DMS 273 treated with DMSO at 0.1 percent for 48 hours (cell line): ENCODE measurements at regions not wholly inside any gene's neighbourhood (a gene's known extent, or its start where the extent isn't known, plus 50 kb on each side); places are given as distances from the start of the nearest gene placed in this dataset.
"Not testable (repeated sequence)": the region's sequence is repeated elsewhere in the genome, so short reads cannot be mapped to it uniquely, and the experiment has no call there.

Source experiments
- DNase-seq: peaks from one replicate; lab custom pipeline; 2025; lab: John Stamatoyannopoulos, UW

DNA sequence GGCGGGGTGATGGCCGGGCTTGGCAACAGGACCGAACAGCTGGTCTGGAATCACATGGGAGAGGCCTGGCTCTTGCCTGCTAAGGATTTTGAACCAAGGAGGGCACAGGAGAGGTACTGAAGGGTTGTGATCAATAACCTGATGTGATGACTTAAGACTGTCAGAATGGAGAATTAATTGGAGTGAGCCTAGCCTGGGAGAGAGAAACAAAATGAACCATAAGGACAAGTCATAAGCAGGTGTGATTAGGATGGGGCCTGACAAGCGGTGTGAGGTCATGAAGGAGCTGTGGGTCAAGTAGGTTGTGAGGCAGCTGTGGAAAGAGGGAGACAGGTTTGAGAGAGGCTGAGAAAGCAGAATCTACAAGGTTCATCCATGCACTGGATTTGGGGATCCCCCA is 104.6 kb downstream of the MED10 start:
- DNase-seq, result no peak

DNA sequence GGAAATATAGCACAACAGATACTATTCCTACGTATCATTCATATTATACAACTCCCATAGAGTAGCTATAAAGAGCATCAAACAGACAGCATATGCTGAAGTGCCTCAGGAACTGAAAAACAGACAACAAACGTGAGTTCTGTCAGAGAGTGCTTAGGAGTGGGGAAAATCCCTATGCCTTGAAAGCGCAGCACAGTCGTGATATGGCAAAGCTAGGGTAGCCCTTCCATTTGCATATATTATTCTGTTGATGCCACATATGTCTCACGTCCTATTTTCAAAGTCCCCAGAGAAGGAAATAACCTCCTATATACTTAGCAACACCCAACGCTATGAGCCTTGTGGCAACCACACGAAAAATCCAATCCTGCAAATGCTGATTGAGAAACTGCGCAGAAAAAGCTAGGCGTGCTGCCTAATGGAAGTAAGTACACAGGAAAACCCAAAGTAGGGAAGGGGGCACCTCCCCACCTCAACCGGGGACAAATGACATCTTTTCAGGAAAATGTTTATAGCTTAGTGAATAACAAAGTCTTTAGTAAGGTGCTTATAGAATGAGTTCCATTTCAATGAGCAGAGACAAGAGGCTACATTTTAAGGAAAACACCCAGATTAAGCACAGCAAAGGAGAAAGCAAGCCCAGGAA is 105.1 kb downstream of the MED10 start:
- no peak for DNase-seq

GRCh38 chr5:6269925-6270324 is 108.4 kb downstream of the MED10 start:
- no peak for DNase-seq

- no peak for DNase-seq
Measured at GRCh38 chr5:6266671-6267197, 111.6 kb downstream of the MED10 start.

DNA sequence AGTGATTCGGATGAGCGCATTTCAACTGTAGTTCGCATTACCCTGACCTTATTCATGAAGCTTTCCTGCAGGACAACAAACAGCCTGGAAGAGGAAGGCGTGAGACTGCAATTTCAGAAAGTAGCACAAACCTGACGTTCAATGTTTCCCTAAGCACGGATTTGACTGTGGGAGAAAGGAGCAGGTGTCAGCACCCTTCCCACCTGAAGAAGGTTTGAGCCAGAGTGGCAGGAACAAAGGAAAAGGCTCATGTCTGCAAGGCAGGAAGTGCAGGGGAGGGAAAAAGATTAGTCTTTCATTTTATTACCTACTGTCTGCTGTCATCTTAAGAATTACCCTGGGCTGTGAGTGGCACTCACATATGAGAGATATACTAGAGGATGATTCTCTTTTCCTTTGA is 114.0 kb downstream of the MED10 start:
- DNase-seq, result no peak

DNA sequence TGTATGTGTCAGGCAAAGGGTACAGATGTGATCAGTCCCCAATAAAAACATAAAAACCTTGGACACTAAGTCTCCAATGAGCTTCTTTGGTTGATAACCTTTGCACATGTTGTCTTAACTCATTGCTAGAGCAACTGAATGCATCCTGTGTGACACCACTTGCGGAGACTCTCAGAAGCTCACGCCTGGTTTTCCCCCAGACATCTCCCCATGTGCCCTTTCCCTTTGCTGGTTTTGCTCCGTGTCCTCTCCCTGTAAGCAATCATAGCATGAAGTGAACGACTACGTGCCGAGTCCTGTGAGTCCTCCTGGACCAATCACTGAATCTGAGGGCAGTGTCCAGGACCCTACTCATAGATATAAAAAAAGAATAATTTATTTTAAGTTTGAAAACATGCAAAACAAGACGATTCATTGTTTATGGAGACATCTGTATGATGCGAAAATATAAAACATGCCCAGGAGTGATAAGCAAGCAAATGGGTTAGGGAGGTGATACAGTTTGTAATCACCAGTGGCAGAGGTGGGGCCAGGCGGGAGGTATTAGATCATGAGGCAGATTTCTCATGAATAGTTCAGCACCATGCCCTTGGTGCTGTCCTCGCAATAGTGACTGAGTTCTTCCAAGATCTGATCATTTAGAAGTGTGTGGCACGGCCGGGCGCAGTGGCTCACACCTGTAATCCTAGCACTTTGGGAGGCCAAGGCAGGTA is 115.5 kb downstream of the MED10 start:
- DNase-seq, result no peak

GRCh38 chr5:6261668-6262067 is 116.7 kb downstream of the MED10 start:
- no peak for DNase-seq

- DNase-seq, result no peak
Measured at GRCh38 chr5:6261256-6261655, 117.1 kb downstream of the MED10 start.

DNA sequence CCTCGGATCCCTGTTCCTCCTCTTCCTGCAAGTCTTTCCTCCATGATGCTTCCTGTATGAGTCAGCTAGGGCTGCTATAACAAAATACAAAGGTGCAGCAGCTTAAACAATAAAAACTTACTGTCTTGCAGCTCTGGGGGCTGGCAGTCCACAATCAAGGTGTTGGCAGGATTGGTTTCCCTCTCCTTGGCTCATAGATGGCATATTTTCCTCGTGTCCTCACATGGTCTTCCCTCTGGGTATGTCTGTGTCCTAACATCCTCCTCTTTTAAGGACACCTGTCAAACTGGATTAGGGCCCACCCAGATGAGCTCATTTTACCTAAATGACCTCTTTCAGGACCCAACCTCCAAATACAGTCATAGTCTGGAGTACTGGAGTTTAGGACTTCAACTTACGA is 117.5 kb downstream of the MED10 start:
- no peak for DNase-seq

- no peak for DNase-seq
Measured at GRCh38 chr5:6256901-6257300, 121.4 kb downstream of the MED10 start.

DNA sequence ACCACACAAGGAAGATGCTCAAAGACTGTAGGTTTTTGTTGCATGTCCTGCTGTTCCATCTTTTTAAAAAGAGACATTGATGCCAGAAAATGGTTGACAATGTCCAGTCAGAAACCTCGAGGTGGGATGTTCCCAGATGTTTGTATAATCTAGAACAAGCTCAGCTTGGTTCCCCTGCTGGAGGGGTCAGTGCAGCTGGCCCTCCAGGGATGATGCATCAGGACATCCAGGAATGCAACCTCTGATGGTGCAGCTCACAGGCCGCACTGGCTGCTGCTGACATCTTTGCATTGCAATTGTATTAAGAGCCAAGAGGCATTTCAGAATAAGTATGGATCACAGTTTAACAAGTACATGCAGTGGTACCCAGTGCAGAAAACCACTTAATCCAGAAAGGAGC is 122.4 kb downstream of the MED10 start:
- DNase-seq, result no peak

DNA sequence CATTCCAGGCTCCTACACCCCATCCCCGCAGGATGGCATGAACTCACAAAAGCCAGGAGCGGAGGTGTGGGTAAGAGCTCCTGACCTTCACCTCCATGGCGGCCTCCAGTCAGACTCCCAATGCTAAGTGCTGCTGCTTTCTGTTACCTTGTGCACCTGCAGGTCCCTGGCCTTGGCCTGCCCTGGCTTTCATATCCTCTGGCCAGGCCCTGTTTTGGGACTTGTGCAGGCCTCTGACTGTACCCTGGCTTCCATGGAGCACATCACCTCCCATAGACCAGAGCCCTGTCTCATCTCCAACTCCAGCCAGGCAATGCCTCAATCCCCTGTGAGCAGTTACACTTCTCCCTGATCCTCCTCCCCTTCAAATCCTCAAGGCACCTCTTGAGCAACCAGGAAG is 124.5 kb downstream of the MED10 start:
- DNase-seq, result no peak

DNA sequence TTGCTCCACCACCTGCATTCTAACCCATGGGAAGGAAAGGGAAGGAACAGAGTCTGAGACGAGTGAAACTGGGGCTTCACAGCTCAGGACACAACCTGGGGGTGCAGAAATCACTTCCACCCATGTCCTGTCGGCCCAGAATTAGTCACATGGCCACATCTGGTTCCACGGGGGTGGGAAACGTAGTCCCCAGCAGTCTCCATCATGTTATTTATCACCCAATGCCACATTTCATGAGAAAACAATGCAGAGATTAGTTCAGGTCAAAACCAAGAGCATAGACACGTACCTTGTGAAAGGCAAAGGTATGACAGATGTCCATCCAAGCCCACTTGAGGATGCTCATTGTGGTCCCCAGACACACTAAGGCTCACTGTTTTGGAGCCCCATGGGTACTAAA is 125.1 kb downstream of the MED10 start:
- DNase-seq, result no peak

GRCh38 chr5:6252581-6252980 is 125.8 kb downstream of the MED10 start:
- no peak for DNase-seq

DNA sequence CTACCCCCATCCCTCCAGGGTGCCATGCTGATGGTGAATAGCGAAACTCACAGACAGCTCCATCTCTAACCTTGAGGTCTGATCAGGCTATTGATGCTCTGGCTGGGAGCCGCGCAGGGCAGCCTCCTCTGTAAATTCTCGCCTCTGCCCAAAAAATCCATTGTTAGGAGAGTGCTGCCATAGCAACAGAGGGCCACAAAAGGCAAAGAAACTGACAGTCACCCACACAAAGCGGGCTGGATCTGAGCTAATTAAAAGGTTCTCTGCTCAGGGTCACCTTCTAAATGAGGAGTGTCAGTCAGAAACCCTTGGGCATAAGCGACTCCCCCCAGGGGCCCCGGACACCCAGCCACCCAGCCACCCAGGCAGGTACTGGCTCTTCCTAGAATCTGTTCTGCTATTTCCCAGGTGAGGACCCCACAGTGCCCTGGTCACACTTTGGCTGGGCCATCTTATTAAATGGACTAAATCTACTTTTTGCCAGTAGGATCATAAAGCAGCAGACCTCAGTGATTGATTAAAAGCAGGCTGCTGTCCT is 126.7 kb downstream of the MED10 start:
- DNase-seq, result no peak

GRCh38 chr5:6250121-6250520 is 128.2 kb downstream of the MED10 start:
- DNase-seq, result no peak

DNA sequence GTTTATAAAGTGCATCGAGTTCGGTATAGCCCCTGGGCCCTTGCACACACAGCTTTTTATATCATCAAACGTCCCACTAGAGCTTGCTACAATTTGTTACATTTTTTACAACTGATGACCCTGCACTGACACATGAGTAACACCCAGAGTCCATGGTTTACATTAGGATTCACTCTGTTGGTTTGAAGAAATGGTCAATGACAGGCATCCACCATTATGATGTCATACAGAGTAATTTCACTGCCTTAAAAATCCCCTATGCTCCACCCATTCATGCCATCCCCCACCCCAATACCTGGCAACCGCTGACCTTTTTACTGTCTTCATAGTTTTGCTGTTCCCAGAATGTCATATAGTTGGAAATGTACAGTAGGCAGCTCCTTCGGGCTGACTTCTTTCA is 130.2 kb downstream of the MED10 start:
- DNase-seq, result no peak

GRCh38 chr5:6246820-6247437 is 131.4 kb downstream of the MED10 start:
- no peak for DNase-seq

DNA sequence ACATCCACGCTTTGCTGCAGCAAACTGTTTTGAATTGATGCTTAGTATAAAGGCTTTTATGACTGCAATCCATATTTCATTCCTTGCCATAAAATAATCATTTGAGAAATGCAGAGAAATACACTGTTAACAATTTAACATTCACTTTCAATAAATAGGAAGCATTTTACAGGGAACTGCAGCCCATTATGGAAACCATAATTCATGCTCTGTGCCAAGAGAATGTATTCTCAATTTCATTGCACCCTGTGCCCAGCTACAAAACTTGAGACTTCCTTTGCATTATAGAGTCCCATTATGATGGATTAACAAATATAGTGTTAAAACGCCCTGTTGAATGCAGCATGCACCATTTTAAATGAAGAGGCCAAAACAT is 134.0 kb downstream of the MED10 start:
- DNase-seq, result no peak

- no peak for DNase-seq
Measured at GRCh38 chr5:6243706-6244338, 134.5 kb downstream of the MED10 start.

- not testable (repeated sequence) for DNase-seq
Measured at GRCh38 chr5:6241056-6241455, 137.3 kb downstream of the MED10 start.

- no peak for DNase-seq
Measured at GRCh38 chr5:6236858-6237481, 141.4 kb downstream of the MED10 start.
